ENCODE measurements at regions not wholly inside any gene's neighbourhood (a gene's known extent, or its start where the extent isn't known, plus 50 kb on each side); places are given as distances from the start of the nearest gene placed in this dataset.

DNA sequence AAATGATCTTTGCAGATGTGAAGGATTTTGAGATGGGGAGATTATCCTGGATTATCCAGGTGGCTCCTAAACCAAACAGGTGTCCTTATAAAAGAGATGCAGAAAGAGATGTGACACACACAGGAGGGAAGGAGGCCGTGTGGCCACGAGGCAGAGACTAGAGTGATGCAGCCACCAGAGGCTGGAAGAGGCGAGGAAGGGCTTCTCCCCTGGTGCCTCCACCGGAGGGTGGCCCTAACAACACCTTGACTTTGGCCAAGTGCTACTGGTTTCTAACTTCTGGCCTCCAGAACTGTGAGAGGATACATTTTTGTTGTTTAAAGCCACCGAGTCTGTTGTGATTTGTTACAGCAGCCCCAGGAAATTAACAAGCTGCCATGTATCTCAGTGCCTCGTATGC, 127.1 kb downstream of the ASB7 start:
- Histone ChIP-seq H3K9me3 (no peaks in the 10 kb centered on the region; the same call in 1 of the 2 replicates), H3K36me3 (ENCODE audit: control insufficient read depth, insufficient read depth, low read length) (no peaks in the 10 kb centered on the region), H3K27me3 (replicated peaks; ENCODE audit: control insufficient read depth, insufficient read depth, low read length) (no peaks in the 10 kb centered on the region), H3K4me3 (ENCODE audit: low read depth, low read length) (no peak overlapping the region), H3K4me1 (peaks cover 37% of the 10 kb centered on the region)
- H3K27ac Mint-ChIP-seq (ENCODE audit: unreplicated experiment), result no peak overlapping the region
- no TSS peak for BruUV-seq (replicated peaks)
- ChIA-PET CTCF (no interaction called here), POLR2A (no interaction called here)
- H3K27me3 Mint-ChIP-seq (ENCODE audit: insufficient read depth, unreplicated experiment), result no peaks in the 10 kb centered on the region
- no peak overlapping the region for H3K4me3 Mint-ChIP-seq (ENCODE audit: unreplicated experiment)
- TF ChIP-seq, protein P1, sequence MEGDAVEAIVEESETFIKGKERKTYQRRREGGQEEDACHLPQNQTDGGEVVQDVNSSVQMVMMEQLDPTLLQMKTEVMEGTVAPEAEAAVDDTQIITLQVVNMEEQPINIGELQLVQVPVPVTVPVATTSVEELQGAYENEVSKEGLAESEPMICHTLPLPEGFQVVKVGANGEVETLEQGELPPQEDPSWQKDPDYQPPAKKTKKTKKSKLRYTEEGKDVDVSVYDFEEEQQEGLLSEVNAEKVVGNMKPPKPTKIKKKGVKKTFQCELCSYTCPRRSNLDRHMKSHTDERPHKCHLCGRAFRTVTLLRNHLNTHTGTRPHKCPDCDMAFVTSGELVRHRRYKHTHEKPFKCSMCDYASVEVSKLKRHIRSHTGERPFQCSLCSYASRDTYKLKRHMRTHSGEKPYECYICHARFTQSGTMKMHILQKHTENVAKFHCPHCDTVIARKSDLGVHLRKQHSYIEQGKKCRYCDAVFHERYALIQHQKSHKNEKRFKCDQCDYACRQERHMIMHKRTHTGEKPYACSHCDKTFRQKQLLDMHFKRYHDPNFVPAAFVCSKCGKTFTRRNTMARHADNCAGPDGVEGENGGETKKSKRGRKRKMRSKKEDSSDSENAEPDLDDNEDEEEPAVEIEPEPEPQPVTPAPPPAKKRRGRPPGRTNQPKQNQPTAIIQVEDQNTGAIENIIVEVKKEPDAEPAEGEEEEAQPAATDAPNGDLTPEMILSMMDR (IDR thresholded peaks at IDR 0.05; ENCODE audit: insufficient read depth in 1 of 2, low read depth in 1 of 2, low read length in 1 of 2, severe bottlenecking in 1 of 2, unreplicated experiment in 1 of 2), result no peak
- peaks cover 32% of the 10 kb centered on the region for H3K4me1 Mint-ChIP-seq (ENCODE audit: low read depth, unreplicated experiment)
- peaks cover 5% of the 10 kb centered on the region for H3K36me3 Mint-ChIP-seq (ENCODE audit: insufficient read depth, unreplicated experiment)
- DNase-seq, result no peak
- peaks cover 9% of the 10 kb centered on the region for H3K9me3 Mint-ChIP-seq (ENCODE audit: unreplicated experiment)
- intact Hi-C loops (cut with micrococcal nuclease; ENCODE audit: unreplicated experiment), result no loop called here

DNA sequence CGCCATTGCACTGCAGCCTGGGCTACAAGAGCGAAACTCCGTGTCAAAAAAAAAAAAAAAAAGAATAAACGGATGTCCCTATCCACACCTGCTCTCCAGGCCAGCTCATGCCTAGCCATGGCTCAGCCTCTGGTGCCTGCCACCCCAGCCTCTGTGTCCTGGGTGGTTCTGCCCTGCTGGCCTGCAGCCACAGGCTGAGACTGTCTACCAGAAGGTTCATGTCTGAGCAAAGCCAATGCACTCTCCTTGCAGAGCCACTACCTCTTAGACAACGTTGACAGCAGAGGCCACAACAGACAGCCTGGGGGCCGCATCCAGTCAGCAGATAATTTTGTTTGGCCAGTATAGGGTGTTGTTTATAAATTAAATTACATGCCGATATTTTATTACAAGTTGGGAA, 127.7 kb downstream of the ASB7 start:
- Histone ChIP-seq H3K4me3 (ENCODE audit: low read depth, low read length) (no peak overlapping the region), H3K36me3 (ENCODE audit: control insufficient read depth, insufficient read depth, low read length) (no peaks in the 10 kb centered on the region), H3K27me3 (replicated peaks; ENCODE audit: control insufficient read depth, insufficient read depth, low read length) (no peaks in the 10 kb centered on the region), H3K9me3 (no peaks in the 10 kb centered on the region; the same call in 1 of the 2 replicates), H3K4me1 (peaks cover 31% of the 10 kb centered on the region)
- H3K4me1 Mint-ChIP-seq (ENCODE audit: low read depth, unreplicated experiment), result peaks cover 32% of the 10 kb centered on the region
- ChIA-PET CTCF (no interaction called here), POLR2A (no interaction called here)
- no peak for DNase-seq
- TF ChIP-seq, protein P1 (IDR thresholded peaks at IDR 0.05; ENCODE audit: insufficient read depth in 1 of 2, low read depth in 1 of 2, low read length in 1 of 2, severe bottlenecking in 1 of 2, unreplicated experiment in 1 of 2), result no peak
- H3K27ac Mint-ChIP-seq (ENCODE audit: unreplicated experiment), result no peak overlapping the region
- H3K4me3 Mint-ChIP-seq (ENCODE audit: unreplicated experiment), result no peak overlapping the region
- BruUV-seq (replicated peaks), result no TSS peak
- H3K36me3 Mint-ChIP-seq (ENCODE audit: insufficient read depth, unreplicated experiment), result peaks cover 5% of the 10 kb centered on the region
- intact Hi-C loops (cut with micrococcal nuclease; ENCODE audit: unreplicated experiment), result loop anchor here (5.0 kb wide), 1 partner anchor 142 kb away; no protein-coding TSS in a partner anchor
- H3K9me3 Mint-ChIP-seq (ENCODE audit: unreplicated experiment), result peaks cover 10% of the 10 kb centered on the region
- H3K27me3 Mint-ChIP-seq (ENCODE audit: insufficient read depth, unreplicated experiment), result no peaks in the 10 kb centered on the region

DNA sequence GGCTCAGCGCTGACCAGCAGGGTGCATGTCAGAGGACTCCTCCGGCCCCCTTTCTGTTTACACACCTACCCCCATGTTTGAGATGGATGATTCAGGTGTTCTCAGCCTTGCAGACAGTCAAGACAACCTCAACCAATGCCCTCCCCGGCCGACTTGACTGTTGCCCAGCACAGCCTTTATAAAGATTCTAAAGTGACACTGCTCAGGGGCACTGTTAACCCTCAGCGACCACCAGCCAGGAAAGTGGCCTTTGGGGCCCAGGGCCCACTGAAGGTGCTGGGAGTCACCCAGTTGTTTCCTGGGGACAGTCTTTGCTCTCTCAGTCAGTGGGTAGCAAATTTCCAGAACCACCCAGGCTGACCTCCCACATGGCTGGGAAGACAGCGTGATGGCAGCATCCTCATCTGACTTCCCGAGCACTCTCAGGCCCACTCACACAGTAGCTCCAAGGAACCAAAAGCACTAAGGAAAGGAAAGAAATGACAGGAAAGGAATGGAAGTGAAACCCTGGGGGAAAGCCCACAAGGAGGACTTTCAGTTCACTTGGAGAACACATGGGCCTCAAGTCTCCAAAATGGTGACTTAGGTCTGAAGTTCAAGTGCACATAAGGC, 128.4 kb downstream of the ASB7 start:
- Mint-ChIP-seq H3K36me3 (ENCODE audit: insufficient read depth, unreplicated experiment) (peaks cover 5% of the 10 kb centered on the region), H3K4me3 (ENCODE audit: unreplicated experiment) (no peak overlapping the region), H3K4me1 (ENCODE audit: low read depth, unreplicated experiment) (peaks cover 32% of the 10 kb centered on the region), H3K27me3 (ENCODE audit: insufficient read depth, unreplicated experiment) (no peaks in the 10 kb centered on the region), H3K27ac (ENCODE audit: unreplicated experiment) (peak overlapping the region; percentile 42), H3K9me3 (ENCODE audit: unreplicated experiment) (peaks cover 10% of the 10 kb centered on the region)
- no peak for DNase-seq
- no TSS peak for BruUV-seq (replicated peaks)
- no peaks in the 10 kb centered on the region for H3K36me3 ChIP-seq (ENCODE audit: control insufficient read depth, insufficient read depth, low read length)
- H3K27me3 ChIP-seq (replicated peaks; ENCODE audit: control insufficient read depth, insufficient read depth, low read length), result no peaks in the 10 kb centered on the region
- H3K9me3 ChIP-seq, result no peaks in the 10 kb centered on the region; the same call in 1 of the 2 replicates
- peaks cover 25% of the 10 kb centered on the region for H3K4me1 ChIP-seq
- CTCF ChIA-PET, result no interaction called here
- POLR2A ChIA-PET, result no interaction called here
- intact Hi-C loops (cut with micrococcal nuclease; ENCODE audit: unreplicated experiment), result loop anchor here (5.0 kb wide), 1 partner anchor 142 kb away; no protein-coding TSS in a partner anchor
- TF ChIP-seq, protein P1 (IDR thresholded peaks at IDR 0.05; ENCODE audit: insufficient read depth in 1 of 2, low read depth in 1 of 2, low read length in 1 of 2, severe bottlenecking in 1 of 2, unreplicated experiment in 1 of 2), result no peak
- H3K4me3 ChIP-seq (ENCODE audit: low read depth, low read length), result no peak overlapping the region
